GM10266 (cell line): ENCODE measurements at regions not wholly inside any gene's neighbourhood (a gene's known extent, or its start where the extent isn't known, plus 50 kb on each side); places are given as distances from the start of the nearest gene placed in this dataset.
"Not testable (repeated sequence)": the region's sequence is repeated elsewhere in the genome, so short reads cannot be mapped to it uniquely, and the experiment has no call there.

Experiments
- DNase-seq: peaks from one replicate; pipeline ENCODE4 v3.0.0; 2012; ENCODE audit errors: extremely low spot score
- CTCF ChIP-seq: IDR thresholded peaks from 2 replicates; pipeline ENCODE4 v1.5.1; 2012; ENCODE audit warnings: mild to moderate bottlenecking, low read depth; ENCODE audit not compliant: control insufficient read depth, insufficient read depth; ENCODE audit errors: missing control alignments

GRCh38 chr7:49707891-49708290, 65.5 kb upstream of the VWC2 start:
- TF ChIP-seq CTCF = no peak
- no peak for DNase-seq

- TF ChIP-seq CTCF = no peak
These were observed 64.8 kb upstream of the VWC2 start for GRCh38 chr7:49708590-49708989.

GRCh38 chr7:49711072-49711723, 62.2 kb upstream of the VWC2 start:
- not testable (repeated sequence) for DNase-seq

More at GRCh38 chr7:49708590-49708989, 64.8 kb upstream of the VWC2 start:
- no peak for DNase-seq

- DNase-seq = no peak
- no peak for TF ChIP-seq CTCF
These were observed 59.3 kb upstream of the VWC2 start for GRCh38 chr7:49714182-49714581.

- no peak for TF ChIP-seq CTCF
- DNase-seq = no peak
These were observed 58.0 kb upstream of the VWC2 start for GRCh38 chr7:49715486-49715885.

GRCh38 chr7:49717547-49717946, 55.9 kb upstream of the VWC2 start:
- no peak for TF ChIP-seq CTCF
- DNase-seq = no peak

- no peak for TF ChIP-seq CTCF
These were observed 54.7 kb upstream of the VWC2 start for GRCh38 chr7:49718760-49719159.

GRCh38 chr7:49721441-49721840, 52.0 kb upstream of the VWC2 start:
- no peak for DNase-seq
- no peak for TF ChIP-seq CTCF

More at GRCh38 chr7:49718760-49719159, 54.7 kb upstream of the VWC2 start:
- DNase-seq = no peak
